GM18858 (cell line): ENCODE measurements at regions not wholly inside any gene's neighbourhood (a gene's known extent, or its start where the extent isn't known, plus 50 kb on each side); places are given as distances from the start of the nearest gene placed in this dataset.

ENCODE experiments used
- ATAC-seq: cut with Tn5 transposase; IDR thresholded peaks from one replicate; pipeline ENCODE4 v1.9.1; 2021; ENCODE audit not compliant: unreplicated experiment

DNA sequence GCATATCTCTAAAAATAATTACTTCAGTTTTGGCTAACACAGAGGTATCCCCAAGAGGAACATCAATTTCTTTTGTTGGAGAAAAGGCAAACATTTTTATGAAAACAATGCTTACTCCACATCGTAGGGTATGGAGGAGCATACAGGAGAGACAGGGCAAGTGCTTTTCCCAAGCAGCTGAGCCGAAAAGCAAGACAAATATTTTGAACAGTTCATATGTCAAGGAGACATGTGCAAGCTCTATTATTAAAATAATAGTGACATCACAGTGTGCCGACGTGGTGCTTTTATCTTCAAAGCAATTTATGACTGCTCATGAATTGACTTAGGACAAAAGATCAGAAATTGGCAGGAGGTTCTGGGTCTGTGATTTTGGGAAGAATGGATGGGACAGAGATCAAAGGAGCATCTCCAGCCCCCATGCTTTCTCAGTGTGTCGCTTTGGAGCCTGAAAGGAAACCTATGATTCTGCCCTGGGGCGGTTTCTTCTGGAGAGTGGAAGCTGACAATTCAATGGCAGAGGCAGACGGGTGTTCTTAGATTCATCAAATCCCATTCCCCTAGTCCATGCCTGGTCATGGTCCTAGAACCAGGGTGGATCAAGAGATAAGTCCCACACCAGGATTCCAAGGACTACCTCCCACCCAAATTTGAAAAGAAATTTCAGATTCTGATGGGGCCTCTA, 97.1 kb downstream of the JCAD start:
- ATAC-seq = no peak

GRCh38 chr10:29961351-29961750, 98.0 kb downstream of the JCAD start:
- ATAC-seq = no peak

DNA sequence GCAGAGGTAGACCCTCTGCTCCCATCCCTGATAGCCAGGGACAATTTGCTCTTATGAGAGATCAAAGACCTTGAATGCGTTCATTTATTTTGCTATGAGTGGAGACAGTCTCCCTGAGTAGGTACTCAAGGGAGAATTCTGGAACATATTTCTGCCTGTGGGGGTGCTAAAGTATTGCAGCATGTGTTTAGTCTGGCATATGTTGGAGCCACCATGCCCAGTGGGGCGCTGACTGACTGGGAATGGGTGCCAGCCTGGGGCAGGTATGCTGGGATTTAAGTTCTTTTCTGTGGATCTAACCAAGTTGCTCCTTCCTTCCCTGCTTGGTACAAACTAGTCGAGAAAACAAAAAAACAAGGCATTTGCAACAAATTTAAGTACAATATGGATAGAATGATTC, 99.1 kb downstream of the JCAD start:
- ATAC-seq = no peak

DNA sequence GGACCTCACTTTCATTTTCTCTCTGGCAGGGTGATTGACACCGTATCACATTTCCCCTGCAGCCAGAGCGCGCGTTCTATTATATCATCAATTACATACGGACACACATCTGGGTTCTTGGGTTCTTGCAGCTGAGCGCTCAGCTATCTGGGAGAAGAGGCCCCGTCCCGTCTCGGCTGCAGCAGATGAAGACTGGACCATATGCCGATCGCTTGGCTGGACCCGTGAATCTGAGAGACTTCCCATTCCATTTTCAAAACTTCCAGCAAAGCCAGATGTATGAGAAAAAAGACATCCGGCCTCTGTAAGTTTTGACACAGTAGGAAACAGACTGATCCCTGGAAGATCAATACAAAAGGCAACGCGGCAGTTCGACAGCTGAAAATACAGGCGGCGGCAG, 99.8 kb downstream of the JCAD start:
- no peak for ATAC-seq

- ATAC-seq = no peak
Observed at GRCh38 chr10:29958440-29958839, 100.9 kb downstream of the JCAD start.

GRCh38 chr10:29957907-29958331, 101.5 kb downstream of the JCAD start:
- no peak for ATAC-seq

- no peak for ATAC-seq
Observed at GRCh38 chr10:29957236-29957635, 102.2 kb downstream of the JCAD start.

GRCh38 chr10:29956335-29956924, 103.0 kb downstream of the JCAD start:
- no peak for ATAC-seq

DNA sequence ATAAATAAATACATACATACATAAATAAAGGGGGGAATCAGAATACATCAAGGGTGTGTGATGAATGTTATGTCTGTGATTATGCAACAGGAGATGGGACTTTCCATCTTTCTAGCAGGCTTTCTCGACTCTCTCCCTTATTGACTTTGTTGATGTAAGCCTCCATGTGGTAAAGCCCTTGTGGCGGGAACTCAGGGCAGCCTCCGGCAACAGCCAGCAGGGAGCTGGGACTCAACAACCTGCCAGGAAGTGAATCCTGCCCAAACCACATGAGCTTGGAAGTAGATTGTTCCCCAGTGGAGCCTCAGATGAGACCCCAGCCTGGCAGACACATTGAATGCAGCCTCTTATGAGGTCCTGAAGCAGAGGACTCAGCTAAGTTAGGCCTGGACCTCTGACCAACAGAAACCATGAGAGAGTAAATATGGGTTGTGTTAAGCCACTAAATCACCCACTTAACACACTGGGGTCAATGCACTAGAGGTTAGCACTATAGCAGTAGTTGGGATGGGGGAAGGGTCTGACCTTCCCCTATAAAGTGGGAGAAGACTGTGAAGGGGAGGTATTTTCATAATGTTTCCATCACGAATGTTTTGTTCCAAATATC, 104.0 kb downstream of the JCAD start:
- ATAC-seq = no peak

DNA sequence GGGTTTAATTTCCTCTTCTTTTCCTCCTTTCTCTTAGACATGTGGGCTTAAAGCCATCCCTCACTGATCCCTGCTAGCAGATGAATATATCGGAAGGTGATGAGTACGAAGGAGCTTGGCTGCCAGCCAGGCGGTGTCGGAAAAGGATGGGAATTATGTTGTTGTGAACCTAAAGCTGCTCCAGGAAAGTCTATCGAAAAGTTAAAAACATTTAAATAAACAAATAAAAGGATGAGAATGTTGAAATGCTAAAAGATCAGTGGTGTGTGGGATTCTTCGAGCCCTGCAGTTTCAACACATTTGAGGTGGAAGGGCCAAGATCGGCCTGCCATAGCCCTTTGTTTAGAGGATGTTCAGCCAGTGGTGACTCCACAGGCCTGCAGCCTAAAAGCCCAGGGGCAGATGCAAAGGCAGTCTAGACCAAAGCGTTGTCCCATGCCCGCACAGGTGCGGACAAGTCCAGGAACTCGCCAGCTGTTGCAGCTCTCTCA, 107.9 kb downstream of the JCAD start:
- no peak for ATAC-seq

DNA sequence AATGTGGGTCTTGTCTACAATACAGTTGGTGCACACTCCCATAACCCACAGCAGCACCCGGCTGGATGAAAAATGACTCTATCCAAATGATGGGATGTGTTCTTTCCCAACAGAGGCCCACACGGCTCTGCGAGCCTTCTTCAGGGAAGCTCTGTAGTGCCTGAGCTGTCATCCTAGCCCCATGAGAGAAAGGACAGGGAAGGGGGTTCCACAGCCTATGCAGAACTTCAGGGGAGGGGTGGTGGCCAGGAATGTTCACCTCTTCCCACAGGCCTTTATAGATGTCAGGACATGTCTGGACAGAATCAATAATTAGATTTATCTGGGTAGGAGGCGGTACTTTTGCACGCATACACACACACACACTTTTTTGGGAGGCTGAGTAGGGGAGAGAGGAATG, 109.0 kb downstream of the JCAD start:
- no peak for ATAC-seq

DNA sequence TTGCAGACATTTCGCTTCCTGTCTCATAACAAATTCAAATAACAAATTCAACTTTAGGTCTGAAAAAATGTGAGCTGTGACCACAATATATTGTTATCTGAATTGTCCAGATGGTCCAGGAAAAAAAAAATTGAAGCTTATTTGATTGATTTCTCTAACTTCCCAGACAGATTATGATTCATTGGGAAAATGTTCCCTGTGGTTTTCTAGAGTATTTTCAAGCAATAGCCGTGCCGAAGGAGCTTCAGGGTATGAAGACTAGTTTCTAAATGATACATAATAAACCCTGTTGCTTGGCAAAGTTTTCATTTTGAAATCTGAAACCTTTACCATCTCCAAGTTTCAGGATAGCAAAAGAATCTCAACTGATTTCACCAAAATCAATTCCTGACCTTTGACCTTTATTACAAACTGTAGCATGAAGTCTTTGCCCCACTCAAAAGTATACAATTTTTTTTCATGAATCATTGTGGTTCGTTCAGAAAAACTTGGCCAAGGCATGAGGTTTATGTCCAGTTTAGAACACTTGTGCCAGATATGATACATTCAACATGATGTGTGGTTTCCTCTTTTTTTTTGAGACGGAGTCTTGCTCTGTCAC, 109.9 kb downstream of the JCAD start:
- no peak for ATAC-seq

GRCh38 chr10:29948881-29949355, 110.5 kb downstream of the JCAD start:
- no peak for ATAC-seq

DNA sequence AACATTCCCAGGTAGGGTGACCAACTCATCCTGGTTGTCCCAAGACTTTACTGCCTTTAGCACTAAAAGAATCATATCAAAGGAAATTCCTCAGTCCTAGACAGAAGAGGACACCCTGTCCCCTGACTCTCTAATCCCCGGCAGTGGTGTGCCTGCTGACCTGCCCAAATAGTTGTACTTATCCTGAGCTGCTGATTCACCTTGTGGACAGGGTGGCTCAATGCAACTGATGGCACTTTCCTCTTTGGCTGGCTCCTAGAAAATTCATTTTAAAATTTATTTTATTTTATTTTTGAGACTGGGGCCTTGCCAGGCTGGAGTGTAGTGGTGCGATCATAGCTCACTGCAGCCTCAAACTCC, 111.7 kb downstream of the JCAD start:
- ATAC-seq = no peak

- ATAC-seq = no peak
Observed at GRCh38 chr10:29946953-29947700, 112.3 kb downstream of the JCAD start.

GRCh38 chr10:29946614-29946952, 112.8 kb downstream of the JCAD start:
- ATAC-seq = no peak

DNA sequence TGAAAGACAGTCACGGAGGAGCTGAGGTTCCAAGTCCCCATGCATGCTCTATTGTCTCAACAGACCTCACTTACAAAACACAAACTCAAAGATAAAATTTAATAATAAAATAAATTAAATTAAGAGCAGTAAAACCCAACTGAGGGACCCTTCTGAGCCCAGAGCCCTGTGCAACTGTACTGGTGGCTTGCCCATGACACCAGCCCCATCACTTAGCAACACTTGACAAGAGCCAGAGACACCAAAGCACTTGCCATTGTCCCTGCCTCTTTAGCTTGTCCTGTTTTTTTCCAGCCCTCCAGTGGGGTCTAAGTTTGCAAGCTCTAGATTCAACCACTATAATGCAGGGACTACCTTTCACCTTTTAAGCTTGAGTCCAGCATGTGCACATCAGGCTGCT, 117.9 kb downstream of the JCAD start:
- ATAC-seq = no peak

DNA sequence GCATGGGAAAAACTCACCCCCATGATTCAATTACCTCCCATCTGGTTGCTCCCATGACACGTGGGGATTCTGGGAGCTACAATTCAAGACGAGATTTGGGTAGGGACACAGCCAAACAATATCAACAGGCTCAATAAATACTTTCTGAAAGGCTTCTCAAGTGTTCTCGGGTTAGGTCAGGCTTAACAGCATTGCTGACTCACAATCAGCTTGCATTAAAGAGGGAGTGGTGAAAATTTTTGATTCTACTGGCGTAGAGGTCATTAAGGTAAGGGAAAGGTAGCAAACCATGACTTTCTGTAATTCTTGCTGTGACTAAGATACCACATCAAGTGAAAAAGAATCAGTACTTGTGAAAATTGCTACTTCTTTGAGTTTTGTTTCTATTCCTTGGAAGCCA, 126.4 kb downstream of the JCAD start:
- no peak for ATAC-seq

DNA sequence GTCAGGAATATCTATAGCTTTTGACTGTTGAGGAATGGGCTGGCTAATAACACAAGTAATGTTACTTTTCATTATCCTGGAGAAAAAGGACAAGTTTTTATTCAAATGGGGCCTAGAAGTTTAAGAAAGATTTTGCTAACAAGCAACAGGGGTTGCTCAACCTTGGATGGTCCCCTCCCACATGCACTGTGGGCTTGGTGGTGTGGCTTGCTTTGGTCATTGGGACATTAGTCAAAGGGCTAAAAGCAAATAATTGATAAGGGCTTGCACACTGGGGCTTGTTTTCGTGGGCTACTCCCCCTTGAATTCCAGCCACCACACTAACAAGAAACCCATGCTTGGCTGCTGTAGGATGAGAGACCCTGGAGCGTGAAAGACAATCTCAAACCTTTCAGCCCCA, 127.6 kb downstream of the JCAD start:
- no peak for ATAC-seq

- no peak for ATAC-seq
Observed at GRCh38 chr10:29929006-29929405, 130.4 kb downstream of the JCAD start.

- no peak for ATAC-seq
Observed at GRCh38 chr10:29926693-29927048, 132.7 kb downstream of the JCAD start.
